ENCODE measurements at regions not wholly inside any gene's neighbourhood (a gene's known extent, or its start where the extent isn't known, plus 50 kb on each side); places are given as distances from the start of the nearest gene placed in this dataset.

DNA sequence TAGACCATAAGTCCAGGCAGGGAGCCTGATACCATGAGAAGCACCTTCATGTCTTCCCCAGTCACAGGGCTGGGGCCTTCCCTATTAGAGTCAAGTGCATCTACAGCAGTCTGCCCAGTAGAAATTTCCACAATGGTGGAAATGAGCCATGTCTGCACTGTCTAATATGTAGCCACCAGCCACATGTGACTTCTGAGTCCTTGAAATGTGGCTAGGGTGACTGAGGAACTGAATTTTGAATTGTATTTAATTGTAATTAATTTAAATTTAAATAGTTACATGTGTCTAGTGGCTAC lies 300.2 kb downstream of the CLIC5 start:
- H3K27ac ChIP-seq: no peak overlapping the region
- no peak for DNase-seq (ENCODE audit: low read depth, low spot score)

DNA sequence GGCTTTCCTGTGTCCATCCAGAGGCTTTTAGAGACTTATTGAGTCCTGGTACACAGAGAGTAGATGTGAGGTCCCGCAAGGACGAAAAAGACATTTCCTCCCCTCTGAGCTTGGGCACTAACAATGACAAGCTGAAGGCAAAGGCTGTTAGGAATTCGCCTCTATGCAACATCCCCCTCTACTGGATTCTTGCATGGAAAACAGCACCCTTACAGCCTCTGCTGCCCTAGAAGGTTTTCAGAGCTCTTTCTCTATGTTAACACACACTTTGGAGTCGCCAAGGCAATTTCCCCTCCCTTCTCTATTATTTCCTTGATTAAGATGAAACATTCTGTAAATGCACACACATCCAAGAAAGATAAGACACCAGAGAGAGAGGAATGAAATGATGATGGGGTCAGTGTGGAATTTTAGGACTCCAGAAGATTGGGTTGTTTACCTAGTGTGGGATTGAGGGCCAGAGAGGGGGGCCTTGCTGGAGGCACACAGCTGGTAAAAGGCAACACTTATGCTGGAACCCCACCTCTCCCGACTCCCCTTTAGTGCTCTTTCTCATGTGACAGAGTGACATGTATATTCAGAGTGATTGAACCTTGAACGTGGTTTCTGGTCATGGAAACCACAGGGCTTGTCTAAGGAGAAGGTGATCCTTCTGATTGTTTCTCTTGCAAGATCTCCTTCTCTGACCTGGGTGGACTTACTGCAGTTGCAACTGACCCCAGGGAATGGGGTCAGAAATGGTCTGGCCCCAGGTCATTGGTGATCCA lies 300.7 kb downstream of the CLIC5 start:
- DNase-seq (ENCODE audit: low read depth, low spot score): no peak

DNA sequence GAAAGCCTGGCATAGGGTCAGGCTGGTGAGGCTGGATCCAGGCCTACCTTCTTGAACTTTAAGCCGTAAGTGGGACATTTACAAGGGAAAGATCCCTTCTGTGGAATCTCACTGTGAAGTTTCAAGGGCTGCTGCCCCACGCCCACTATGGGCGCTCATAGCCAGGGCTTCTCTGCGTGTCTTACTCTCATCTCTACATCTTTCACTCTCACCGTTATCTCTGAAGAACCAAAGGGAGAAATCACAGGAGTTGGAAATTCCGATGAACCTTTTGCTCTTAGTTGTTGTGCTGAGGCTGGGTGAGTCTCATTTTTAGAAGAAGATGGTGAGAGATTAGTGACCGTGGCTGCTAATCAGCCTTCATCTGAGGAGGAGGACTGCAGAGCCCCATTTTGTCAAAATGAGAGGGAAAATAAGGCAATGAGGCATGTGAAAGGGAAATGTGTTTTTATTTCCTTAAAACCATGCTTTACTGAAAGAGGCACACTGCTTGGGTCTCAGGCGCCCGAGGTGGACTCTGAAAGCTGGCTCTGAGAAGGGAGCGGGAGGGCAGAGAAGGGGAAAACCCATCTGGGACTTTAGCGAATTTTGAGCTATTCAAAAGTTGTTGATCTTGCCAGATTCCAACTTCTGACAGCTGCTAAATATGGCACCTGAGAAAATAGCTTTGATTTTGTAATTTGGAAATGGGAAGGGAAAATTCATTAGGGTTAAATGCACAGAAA lies 301.5 kb downstream of the CLIC5 start:
- no peak for DNase-seq (ENCODE audit: low read depth, low spot score)
- no peak overlapping the region for H3K27ac ChIP-seq

More for the DNA sequence above, 300.7 kb downstream of the CLIC5 start:
- H3K27ac ChIP-seq: no peak overlapping the region

All from epithelial cell of prostate (primary cell).